ENCODE measurements at regions not wholly inside any gene's neighbourhood (a gene's known extent, or its start where the extent isn't known, plus 50 kb on each side); places are given as distances from the start of the nearest gene placed in this dataset.
A peak's percentile ranks its signal among the peaks of the same experiment; 100 is the strongest.

GRCh38 chr2:217660423-217660822 is 342.4 kb downstream of the TNS1 start:
- no peak for DNase-seq (ENCODE audit: extremely low read depth, low read depth)

- no peak for DNase-seq (ENCODE audit: extremely low read depth, low read depth)
Measured at GRCh38 chr2:217658806-217659205, 344.0 kb downstream of the TNS1 start.

GRCh38 chr2:217657252-217657651 is 345.5 kb downstream of the TNS1 start:
- no peak for DNase-seq (ENCODE audit: extremely low read depth, low read depth)

- no peak for DNase-seq (ENCODE audit: extremely low read depth, low read depth)
Measured at GRCh38 chr2:217656316-217656715, 346.5 kb downstream of the TNS1 start.

- no peak for DNase-seq (ENCODE audit: extremely low read depth, low read depth)
Measured at GRCh38 chr2:217655651-217656050, 347.1 kb downstream of the TNS1 start.

GRCh38 chr2:217654168-217654567 is 348.6 kb downstream of the TNS1 start:
- DNase-seq (ENCODE audit: extremely low read depth, low read depth), result no peak

GRCh38 chr2:217652761-217653639 is 349.8 kb downstream of the TNS1 start:
- peak; percentile 70 for DNase-seq (ENCODE audit: extremely low read depth, low read depth)

- peak; percentile 69 for DNase-seq (ENCODE audit: extremely low read depth, low read depth)
Measured at GRCh38 chr2:217650716-217651360, 352.0 kb downstream of the TNS1 start.

GRCh38 chr2:217650229-217650628 is 352.6 kb downstream of the TNS1 start:
- no peak for DNase-seq (ENCODE audit: extremely low read depth, low read depth)

GRCh38 chr2:217647925-217648324 is 354.9 kb downstream of the TNS1 start:
- DNase-seq (ENCODE audit: extremely low read depth, low read depth), result no peak

GRCh38 chr2:217647226-217647625 is 355.6 kb downstream of the TNS1 start:
- no peak for DNase-seq (ENCODE audit: extremely low read depth, low read depth)

GRCh38 chr2:217645896-217646295 is 356.9 kb downstream of the TNS1 start:
- no peak for DNase-seq (ENCODE audit: extremely low read depth, low read depth)

- DNase-seq (ENCODE audit: extremely low read depth, low read depth), result no peak
Measured at GRCh38 chr2:217643789-217644301, 358.9 kb downstream of the TNS1 start.

- DNase-seq (ENCODE audit: extremely low read depth, low read depth), result no peak
Measured at GRCh38 chr2:217642944-217643343, 359.9 kb downstream of the TNS1 start.

- no peak for DNase-seq (ENCODE audit: extremely low read depth, low read depth)
Measured at GRCh38 chr2:217641960-217642359, 360.8 kb downstream of the TNS1 start.

GRCh38 chr2:217639481-217639880 is 363.3 kb downstream of the TNS1 start:
- DNase-seq (ENCODE audit: extremely low read depth, low read depth), result no peak

- no peak for DNase-seq (ENCODE audit: extremely low read depth, low read depth)
Measured at GRCh38 chr2:217638533-217638932, 364.3 kb downstream of the TNS1 start.

GRCh38 chr2:217638031-217638430 is 364.8 kb downstream of the TNS1 start:
- DNase-seq (ENCODE audit: extremely low read depth, low read depth), result no peak

- no peak for DNase-seq (ENCODE audit: extremely low read depth, low read depth)
Measured at GRCh38 chr2:217636991-217637561, 365.7 kb downstream of the TNS1 start.

- DNase-seq (ENCODE audit: extremely low read depth, low read depth), result no peak
Measured at GRCh38 chr2:217636578-217636977, 366.2 kb downstream of the TNS1 start.

- DNase-seq (ENCODE audit: extremely low read depth, low read depth), result no peak
Measured at GRCh38 chr2:217634871-217635270, 367.9 kb downstream of the TNS1 start.

- no peak for DNase-seq (ENCODE audit: extremely low read depth, low read depth)
Measured at GRCh38 chr2:217632043-217632442, 370.8 kb downstream of the TNS1 start.
